Gastrocnemius medialis (tissue), 4 donors: ENCODE measurements at regions not wholly inside any gene's neighbourhood (a gene's known extent, or its start where the extent isn't known, plus 50 kb on each side); places are given as distances from the start of the nearest gene placed in this dataset.

Experiments used
- POLR2A ChIP-seq, 2 donors: fragments of 450-650 bp; IDR thresholded peaks; one replicate each; pipeline ENCODE4 v1.6.1; 2017; ENCODE audit warnings: antibody characterized with exemption in 2 of 2, mild to moderate bottlenecking in 2 of 2, moderate library complexity in 2 of 2
- TF ChIP-seq, protein P1 (sequence below), 5 experiments: fragments of 450-650 bp in 3 of 5; fragments of 200-600 bp in 2 of 5; sonication (generic) in 2 of 5; IDR thresholded peaks in 4 of 5; conservative IDR thresholded peaks in 1 of 5; 1 replicate in 4 of 5; 2 replicates in 1 of 5; pipeline ENCODE4 v1.5.1; 2016 to 2019; ENCODE audit warnings: antibody characterized with exemption in 5 of 5, mild to moderate bottlenecking in 3 of 5, moderate library complexity in 3 of 5

GRCh38 chr3:153469162-153469561 is 307.1 kb downstream of the RAP2B start:
- TF ChIP-seq, protein P1, sequence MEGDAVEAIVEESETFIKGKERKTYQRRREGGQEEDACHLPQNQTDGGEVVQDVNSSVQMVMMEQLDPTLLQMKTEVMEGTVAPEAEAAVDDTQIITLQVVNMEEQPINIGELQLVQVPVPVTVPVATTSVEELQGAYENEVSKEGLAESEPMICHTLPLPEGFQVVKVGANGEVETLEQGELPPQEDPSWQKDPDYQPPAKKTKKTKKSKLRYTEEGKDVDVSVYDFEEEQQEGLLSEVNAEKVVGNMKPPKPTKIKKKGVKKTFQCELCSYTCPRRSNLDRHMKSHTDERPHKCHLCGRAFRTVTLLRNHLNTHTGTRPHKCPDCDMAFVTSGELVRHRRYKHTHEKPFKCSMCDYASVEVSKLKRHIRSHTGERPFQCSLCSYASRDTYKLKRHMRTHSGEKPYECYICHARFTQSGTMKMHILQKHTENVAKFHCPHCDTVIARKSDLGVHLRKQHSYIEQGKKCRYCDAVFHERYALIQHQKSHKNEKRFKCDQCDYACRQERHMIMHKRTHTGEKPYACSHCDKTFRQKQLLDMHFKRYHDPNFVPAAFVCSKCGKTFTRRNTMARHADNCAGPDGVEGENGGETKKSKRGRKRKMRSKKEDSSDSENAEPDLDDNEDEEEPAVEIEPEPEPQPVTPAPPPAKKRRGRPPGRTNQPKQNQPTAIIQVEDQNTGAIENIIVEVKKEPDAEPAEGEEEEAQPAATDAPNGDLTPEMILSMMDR (IDR thresholded peaks at IDR 0.05 in 4 of 5, conservative IDR thresholded peaks at IDR 0.05 in 1 of 5) = no peak
- no peak for TF ChIP-seq POLR2A (IDR thresholded peaks at IDR 0.05)
